HL-60/S4 (cell line): ENCODE measurements at regions not wholly inside any gene's neighbourhood (a gene's known extent, or its start where the extent isn't known, plus 50 kb on each side); places are given as distances from the start of the nearest gene placed in this dataset.

ENCODE experiments used
- in situ Hi-C: fragments of 300-500 bp; cut with MboI; formaldehyde crosslinking; loops from 2 replicates; pipeline ENCODE4 v1.14.3; 2022; ENCODE audit warnings: low sequenced_read_pairs

DNA sequence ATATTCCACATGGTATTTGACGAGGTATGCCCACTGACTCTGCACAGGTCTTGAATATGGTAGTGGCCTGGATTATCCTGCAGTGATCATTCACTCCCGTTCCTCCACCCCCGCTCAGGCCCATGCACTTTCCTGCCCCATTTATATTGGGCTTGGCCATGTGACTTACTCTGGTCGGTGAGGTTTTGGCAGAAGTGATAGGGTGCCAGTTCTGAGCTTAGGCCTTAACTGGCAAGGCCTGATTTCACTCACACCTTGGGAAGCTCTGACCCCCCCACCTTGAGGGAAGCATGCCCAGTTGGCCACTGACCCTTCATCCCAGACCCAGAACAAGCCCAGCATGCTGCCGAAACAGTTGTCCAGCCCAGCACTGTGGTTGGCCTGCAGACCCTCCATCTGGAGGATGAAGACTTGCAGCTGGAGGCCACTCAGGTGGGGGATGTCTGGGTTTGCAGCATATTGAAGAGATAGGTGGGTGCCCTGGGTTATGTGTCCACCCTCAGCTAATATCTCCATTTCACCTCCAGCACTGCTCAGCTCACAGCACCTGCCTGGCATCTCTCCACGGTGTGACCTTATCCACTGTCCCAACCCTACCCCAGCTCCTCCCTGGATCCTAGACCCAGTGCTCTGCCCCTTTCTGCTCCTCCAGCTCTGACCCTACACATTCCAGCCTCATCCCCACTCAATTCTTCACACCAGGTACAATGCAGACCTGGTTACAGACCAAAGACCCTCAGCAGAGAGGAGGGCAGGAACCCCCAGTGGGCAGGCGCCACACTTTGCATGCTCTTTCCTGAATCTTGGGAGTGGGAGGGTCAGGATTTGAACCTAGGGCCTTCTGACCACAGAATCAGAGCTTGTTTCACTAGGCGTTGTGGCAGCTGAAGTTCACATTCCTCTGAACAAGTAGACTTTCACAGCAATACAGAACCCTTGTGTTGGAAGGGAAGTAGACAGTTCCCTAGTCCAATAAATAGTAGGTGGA lies 138.1 kb upstream of the CHST15 start:
- in situ Hi-C loops, result no loop called here

DNA sequence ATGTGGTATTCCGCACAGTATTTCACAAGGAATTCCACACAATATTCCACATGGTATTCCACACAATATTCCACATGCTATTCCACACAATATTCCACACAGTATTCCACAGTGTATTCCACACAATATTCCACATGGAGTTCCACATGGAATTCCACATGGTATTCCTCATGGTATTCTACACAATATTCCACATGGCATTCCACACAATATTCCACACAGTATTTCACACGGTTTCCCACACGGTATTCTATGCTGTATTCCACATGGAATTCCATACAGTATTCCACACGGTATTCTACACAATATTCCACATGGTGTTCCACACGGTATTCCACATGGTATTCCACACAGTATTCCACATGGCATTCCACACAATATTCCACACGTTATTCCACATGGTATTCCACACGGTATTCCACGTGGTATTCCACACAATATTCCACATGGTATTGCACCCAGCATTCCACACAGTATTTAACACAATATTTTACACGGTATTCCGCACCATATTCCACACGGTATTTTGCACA lies 137.3 kb upstream of the CHST15 start:
- in situ Hi-C loops, result no loop called here

DNA sequence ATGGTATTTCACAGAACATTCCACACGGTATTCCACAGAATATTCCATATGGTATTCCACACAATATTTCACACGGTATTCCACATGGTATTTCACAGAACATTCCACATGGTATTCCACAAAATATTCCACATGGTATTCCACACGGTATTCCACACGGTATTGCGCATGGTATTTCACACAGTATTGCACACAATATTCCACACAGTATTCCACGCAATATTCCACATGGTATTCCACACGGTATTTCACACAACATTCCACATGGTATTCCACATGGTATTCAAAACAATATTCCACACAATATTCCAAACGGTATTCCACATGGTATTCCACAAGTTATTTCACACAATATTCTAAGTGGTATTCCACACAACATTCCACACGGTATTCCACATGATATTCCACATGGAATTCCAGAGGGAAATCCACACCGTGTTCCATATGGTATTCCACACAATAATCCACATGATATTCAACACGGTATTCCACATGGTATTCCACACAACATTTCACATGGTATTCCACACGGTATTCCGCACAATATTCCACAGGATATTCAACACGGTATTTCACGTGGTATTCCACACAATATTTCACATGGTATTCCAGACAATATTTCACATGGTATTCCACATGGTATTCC lies 136.7 kb upstream of the CHST15 start:
- in situ Hi-C loops, result no loop called here

DNA sequence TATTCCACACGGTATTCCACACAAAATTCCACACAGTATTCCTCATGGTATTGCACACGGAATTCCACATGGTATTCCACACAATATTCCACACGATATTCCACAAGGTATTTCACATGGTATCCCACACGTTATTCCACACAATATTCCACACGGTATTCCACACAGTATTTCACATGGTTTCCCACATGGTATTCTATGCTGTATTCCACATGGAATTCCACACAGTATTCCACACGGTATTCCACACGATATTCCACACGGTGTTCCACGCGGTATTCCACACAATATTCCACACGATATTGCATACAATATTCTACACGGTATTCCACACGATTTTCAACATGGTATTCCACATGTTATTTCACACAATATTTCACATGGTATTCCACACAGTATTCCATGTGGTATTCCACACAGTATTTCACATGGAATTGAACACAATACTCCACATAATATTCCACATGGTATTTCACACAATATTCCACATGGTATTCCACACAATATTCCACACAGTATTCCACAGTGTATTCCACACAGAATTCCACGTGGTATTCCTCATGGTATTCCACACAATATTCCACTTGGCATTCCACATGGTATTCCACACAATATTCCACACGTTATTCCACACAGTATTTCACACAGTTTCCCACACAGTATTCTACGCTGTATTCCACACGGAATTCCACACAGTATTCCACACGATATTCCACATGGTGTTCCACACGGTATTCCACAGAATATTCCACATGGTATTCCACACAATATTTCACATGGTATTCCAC lies 136.0 kb upstream of the CHST15 start:
- in situ Hi-C loops, result no loop called here

DNA sequence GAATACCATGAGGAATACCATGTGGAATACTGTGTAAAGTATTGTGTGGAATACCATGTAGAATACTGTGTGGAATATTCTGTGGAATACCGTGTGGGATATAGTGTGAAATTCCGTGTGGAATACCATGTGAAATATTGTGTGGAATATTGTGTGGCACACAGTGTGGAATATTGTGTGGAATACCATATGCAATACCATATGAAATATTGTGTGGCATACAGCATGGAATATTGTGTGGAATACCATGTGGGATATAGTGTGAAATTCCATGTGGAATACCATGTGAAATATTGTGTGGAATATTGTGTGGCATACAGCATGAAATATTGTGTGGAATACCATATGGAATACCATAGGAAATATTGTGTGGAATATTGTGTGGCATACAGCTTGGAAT lies 135.1 kb upstream of the CHST15 start:
- in situ Hi-C loops, result no loop called here

DNA sequence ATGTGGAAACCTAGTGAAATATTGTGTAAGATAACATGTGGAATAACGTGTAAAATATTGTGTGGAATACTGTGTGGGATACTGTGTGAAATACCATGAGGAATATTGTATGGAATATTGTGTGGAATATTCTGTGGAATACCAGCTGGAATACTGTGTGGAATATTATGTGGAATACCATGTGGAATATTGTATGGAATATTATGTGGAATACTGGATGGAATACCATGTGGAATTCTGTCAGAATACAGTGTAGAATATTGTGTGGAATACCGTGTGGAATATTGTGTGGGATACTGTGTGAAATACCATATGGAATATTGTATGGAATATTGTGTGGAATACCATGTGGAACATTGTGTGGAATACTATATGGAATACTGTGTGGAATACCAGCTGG lies 134.6 kb upstream of the CHST15 start:
- in situ Hi-C loops, result no loop called here

DNA sequence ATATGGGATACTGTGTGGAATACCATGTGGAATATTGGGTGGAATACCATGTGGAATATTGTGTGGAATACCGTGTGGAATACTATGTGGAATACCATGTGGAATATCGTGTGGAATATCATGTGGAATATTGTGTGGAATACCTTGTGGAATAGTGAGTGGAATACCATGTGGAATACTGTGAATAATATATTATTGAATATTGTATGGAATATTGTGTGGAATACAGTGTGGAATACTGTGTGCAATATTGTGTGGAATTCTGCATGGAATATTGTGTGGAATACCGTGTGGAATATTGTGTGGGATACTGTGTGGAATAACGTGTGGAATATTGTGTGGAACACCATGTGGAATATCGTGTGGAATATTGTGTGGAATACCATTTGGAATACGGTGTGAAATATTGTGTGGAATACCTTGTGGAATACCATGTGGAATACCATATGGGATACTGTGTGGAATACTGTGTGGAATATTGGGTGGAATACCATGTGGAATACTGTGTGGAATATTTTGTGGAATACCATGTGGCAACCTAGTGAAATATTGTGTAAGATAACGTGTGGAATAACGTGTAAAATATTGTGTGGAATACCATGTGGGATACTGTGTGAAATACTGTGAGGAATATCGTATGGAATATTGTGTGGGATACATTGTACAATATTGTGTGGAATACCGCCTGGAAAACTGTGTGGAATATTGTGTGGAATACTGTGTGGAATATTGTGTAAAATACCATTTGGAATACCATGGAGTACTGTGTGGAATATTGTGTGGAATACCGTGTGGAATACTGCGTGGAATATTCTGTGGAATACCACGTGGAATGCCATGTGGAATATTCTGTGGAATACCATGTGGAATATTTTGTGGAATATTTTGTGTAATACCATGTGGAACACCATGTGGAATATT lies 133.9 kb upstream of the CHST15 start:
- in situ Hi-C loops, result no loop called here

DNA sequence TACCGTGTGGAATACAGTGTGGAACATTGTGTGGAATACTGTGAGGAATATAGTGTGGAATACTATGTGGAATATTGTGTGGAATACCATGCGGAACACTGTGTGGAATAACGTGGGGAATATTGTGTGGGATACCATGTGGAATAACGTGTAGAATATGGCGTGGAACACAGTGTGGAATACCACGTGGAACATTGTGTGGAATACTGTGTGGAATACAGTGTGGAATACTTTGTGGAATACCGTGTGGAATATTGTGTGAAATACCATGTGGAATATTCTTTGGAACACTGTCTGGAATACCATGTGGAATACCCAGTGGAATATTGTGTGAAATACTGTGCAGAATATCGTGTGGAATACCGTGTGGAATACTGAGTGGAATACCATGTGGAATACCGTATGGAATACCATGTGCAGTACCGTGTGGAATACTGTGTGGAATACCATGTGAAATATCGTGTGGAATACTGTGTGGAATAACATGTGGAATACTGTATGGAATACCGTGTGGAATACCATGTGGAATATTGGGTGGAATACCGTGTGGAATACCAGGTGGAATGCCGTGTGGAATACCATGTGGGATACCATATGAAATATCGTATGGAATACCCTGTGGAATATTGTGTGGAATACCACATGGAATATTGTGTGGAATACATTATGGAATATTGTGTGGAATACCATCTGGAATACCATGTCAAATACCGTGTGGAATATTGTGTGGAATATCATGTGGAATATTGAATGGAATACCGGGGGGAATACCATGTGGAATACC lies 133.1 kb upstream of the CHST15 start:
- in situ Hi-C loops, result no loop called here

DNA sequence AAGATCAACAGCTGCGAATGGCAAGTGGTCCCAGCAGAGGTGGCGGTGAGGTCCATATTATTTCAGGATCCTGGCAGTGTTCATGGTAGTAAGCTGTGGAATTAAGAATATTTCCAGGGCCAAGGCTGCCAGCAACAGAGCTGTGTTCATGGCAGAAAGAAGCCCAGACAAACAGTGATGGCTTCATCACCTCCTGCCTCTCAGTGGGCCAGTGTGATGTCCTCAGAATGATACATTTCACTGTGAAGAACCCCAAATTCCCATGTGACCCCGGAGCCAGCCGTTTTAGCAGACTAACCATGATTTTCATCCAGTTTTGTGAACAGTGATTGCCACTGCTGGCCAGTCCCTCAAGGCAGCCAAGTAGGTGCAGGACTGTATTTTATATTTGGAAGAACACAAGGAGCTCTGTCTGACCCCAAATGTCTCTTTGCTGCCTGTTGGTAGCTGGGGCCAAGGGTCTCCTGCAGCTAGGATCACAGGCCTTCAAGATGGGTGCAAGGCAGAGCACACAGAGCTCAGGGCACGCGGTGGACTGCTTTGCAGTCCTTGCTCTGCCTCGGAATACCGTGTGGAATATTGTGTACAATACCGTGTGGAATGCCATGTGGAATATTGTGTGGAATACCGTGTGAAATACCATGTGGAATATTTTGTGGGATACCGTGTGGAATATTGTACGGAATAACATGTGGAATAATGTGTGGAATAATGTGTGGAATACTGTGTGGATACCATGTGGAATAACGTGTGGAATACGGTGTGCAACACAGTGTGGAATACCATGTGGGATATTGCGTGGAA lies 132.3 kb upstream of the CHST15 start:
- in situ Hi-C loops, result no loop called here

DNA sequence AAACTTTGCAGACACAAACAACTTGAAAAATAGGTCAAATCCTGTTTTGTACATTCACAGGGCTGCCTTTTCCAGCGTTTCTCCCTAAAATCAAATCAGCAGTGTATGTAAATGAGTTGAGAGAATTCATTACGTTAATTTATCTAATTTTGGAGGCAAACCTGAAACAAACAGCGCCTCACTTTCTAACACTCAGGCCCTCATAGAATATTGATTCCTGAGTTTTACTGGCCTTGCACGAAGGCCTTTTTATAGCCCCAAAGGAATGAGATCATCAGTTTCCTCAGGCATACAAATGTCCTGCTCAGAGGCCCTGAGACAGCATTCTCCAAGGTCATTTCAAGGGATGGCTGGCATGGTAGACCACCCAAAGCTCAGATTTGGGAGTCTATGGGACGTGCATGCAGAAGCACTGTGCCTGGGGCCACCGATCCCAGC lies 131.7 kb upstream of the CHST15 start:
- in situ Hi-C loops, result no loop called here

DNA sequence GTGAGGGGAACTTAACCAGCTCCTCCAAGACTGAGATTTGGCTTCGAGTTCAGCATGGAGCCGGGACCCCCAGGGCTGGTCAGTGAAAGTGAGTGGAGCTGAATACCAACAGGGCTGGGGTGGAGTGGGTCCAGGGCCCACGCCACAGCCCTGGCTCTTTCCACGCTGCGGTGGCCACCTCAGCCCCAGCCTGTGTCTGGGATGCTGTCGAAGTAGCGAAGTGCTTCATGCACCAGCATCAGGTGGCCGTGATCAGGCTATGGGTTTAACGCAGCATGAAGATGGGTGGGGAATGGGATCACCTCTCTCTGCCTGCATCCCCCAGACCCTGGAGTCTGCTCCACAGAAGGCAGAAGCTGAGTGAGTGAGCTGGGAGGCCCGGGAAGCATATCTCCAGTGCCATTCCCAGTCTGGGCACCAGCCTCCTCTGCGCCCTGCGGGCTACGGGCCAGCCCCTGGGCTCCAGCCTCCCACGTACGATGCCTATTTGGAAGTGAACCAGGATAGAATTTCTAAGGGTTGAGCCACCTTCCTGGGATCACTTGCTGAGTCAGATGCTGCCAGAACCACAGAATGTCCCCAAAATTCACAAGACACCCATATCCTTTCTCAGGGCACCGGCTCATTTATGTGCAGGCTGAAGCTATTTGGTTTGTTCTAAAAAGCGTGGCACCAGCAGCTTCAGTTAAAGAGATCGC lies 131.1 kb upstream of the CHST15 start:
- in situ Hi-C loops, result no loop called here

DNA sequence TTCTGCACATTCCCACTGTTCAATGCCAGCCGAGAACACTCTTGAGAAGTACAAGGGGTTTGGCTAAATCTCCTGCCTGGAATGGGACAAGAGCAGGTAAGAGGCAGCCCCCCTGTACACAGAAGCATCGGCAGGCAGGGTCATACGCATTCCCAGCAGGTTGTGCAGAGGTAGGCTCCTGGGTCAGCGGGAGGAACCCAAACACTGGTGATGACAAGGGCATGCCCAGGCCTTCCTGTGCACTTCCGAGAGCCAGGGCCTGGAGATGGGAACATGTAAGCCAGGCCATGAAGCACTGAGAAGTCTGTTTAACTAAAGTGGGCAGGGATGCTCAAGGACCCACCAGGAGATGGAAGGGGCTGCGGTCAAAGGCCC lies 130.3 kb upstream of the CHST15 start:
- in situ Hi-C loops, result no loop called here

DNA sequence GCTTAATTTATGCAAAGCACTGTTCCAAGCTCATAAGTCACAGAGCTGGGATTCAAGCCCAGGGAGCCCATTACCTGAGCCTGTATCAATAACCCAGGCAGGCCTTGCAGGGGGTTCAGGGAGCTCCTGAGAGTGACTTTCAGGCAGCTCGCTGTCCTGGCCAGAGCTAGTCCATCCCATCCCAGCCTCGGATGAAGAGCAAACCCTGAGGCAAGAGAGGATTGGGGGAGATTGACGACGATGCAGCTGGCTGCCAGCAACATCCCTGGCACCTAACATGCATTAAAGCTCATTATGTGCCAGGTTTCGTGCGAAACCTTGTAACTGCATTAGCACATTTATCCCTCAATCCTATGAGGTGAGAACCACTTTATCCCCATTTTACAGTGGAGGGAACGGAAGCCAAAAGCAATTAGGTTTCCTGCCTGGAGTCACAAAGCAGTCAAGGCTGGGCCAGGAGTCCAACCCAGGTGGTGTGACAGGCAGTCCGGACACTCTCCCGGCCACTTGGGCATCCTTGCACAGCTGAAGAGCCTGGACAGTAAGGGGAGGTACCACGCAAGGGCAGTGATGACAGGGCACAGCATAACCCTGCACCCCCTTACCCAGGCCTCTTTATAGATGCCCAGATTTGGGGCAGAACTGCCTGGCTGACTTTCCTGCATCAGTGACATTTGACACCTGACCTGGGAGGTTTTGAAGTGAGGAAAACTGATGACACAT lies 129.8 kb upstream of the CHST15 start:
- in situ Hi-C loops, result no loop called here

DNA sequence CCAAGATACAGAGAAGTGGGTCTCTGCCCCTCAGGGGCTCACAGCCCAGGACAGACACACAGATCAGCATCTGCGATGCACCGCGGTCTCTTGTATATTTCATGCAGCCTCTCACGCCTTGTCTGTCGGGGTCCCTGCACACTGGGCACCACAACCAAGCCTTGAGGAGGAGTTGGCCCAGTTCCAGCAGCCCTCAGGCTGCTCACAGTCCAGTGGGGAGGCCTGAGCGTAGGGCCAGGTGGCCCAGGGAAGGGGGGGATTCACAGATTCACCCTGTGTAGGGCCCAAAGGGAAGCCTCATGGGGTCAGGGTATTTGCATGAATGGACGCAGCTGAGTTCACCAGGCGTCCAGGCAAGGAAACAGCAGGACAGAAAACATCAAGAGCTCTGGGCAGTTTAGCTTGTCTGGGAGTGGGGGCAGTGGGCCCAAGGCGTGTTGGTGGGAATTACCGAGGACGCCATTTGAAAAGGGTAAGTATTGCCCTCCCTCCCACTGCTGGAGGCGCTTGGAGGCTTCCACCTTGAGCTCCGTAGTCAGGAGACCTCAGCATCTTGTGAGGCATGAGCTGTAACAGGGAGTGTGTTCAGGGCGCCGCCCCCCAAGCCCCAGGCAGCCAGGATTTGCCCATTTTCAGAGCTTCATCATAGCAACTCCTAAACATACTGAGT lies 129.1 kb upstream of the CHST15 start:
- in situ Hi-C loops, result no loop called here

DNA sequence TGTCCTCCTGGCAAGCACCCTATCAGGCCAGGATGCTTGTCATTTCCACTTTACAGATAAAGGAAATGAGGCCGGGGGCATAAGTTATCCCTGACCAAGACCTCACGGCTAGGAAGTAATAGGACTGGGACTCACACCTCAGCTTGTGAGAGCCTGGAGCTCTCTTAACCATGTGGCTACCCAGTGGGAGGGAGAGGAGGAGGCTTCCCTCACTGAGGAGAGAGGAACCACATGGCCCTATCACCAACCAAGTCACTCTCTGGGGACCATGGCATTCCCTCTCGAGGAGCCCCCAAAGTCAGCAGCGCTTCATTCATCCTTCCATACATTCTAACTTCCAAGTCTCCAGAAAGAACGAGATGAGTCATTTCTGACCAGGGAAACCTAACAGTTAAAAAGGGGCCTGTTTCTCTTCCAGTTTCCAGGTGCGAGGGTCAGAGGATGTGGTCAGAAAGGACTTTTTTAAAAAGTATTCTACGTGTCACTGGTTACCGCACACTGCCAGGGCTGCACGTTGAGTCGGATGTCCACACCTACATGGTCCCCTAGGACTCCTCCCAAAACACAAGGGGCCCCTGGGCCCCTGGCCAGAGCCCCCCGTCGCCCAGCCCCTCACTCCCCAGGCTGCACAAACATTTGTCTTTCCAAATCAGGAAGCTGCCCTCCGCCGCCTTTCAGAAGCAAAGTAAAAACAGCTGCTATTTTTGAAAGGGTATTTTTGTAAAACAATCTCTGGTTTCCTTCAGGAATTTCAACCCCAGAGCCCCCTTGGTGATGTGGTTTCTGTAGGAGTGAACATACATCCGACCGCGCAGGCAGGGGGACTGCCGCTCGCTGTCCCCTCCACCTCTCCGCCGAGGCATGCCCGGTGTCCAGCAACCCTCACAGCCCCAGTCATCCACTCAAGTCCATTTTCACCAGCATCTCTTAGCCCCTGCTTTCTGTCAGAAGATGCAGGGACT lies 128.2 kb upstream of the CHST15 start:
- in situ Hi-C loops, result no loop called here

DNA sequence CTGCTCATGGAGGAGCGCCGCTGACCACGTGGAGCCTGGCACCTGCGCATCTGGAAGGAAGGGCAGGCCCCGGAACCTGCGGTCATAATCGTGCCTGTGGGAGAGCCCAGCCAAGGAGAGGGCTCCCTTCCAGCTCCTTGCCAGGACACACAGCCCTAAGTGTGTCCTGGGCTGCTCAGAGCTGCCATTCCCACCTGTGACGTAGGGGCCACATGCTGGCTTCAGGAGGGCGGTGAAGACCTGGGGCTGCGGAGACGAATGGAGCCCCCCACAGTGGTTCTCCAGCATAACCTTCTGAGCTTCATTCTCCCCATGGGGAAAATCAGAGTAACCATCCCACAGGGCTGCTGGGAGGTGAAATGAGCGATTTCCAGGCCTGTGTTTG lies 127.6 kb upstream of the CHST15 start:
- in situ Hi-C loops, result no loop called here
